HTR-8/SVneo (cell line): ENCODE measurements at regions not wholly inside any gene's neighbourhood (a gene's known extent, or its start where the extent isn't known, plus 50 kb on each side); places are given as distances from the start of the nearest gene placed in this dataset.
A peak's percentile ranks its signal among the peaks of the same experiment; 100 is the strongest.
"Not testable (repeated sequence)": the region's sequence is repeated elsewhere in the genome, so short reads cannot be mapped to it uniquely, and the experiment has no call there.

Source experiments
- DNase-seq: peaks from one replicate; pipeline ENCODE4 v3.0.0; 2011; ENCODE audit warnings: low spot score, mixed read lengths; ENCODE audit not compliant: insufficient read length
- FAIRE-seq: peaks from 2 replicates; lab custom pipeline; 2011; peaks lifted over from hg19 to GRCh38; lab: Jason Lieb, UNC

- FAIRE-seq (no peak), DNase-seq (no peak)
Observed at GRCh38 chr11:106523921-106524320, 446.5 kb downstream of the AASDHPPT start.

GRCh38 chr11:106524436-106524835, 447.0 kb downstream of the AASDHPPT start:
- FAIRE-seq (no peak), DNase-seq (no peak)

GRCh38 chr11:106531648-106532047, 454.2 kb downstream of the AASDHPPT start:
- not testable (repeated sequence) for FAIRE-seq, DNase-seq

- FAIRE-seq (no peak), DNase-seq (no peak)
Observed at GRCh38 chr11:106533046-106533445, 455.6 kb downstream of the AASDHPPT start.

- no peak for DNase-seq
- FAIRE-seq = no peak
Observed at GRCh38 chr11:106540001-106540400, 462.5 kb downstream of the AASDHPPT start.

GRCh38 chr11:106548406-106548805, 469.9 kb downstream of the GUCY1A2 start:
- DNase-seq (no peak), FAIRE-seq (no peak)

GRCh38 chr11:106551744-106552673, 466.3 kb downstream of the GUCY1A2 start:
- FAIRE-seq = no peak
- no peak for DNase-seq

- DNase-seq (no peak), FAIRE-seq (no peak)
Observed at GRCh38 chr11:106552694-106553203, 465.5 kb downstream of the GUCY1A2 start.

GRCh38 chr11:106553304-106553703, 465.0 kb downstream of the GUCY1A2 start:
- DNase-seq (no peak), FAIRE-seq (peak; percentile 68)

- not testable (repeated sequence) for FAIRE-seq, DNase-seq
Observed at GRCh38 chr11:106555566-106556250, 462.6 kb downstream of the GUCY1A2 start.

- DNase-seq (no peak), FAIRE-seq (no peak)
Observed at GRCh38 chr11:106565326-106565725, 452.9 kb downstream of the GUCY1A2 start.

GRCh38 chr11:106568632-106569031, 449.6 kb downstream of the GUCY1A2 start:
- no peak for FAIRE-seq
- no peak for DNase-seq

GRCh38 chr11:106577384-106577783, 440.9 kb downstream of the GUCY1A2 start:
- DNase-seq, FAIRE-seq: not testable (repeated sequence)

GRCh38 chr11:106581399-106581798, 436.9 kb downstream of the GUCY1A2 start:
- DNase-seq (no peak), FAIRE-seq (no peak)

GRCh38 chr11:106585061-106585460, 433.2 kb downstream of the GUCY1A2 start:
- DNase-seq = no peak
- no peak for FAIRE-seq

GRCh38 chr11:106594751-106595351, 423.4 kb downstream of the GUCY1A2 start:
- FAIRE-seq = no peak
- no peak for DNase-seq

- no peak for DNase-seq
- no peak for FAIRE-seq
Observed at GRCh38 chr11:106601684-106602297, 416.5 kb downstream of the GUCY1A2 start.

- no peak for DNase-seq
- FAIRE-seq = no peak
Observed at GRCh38 chr11:106608677-106609076, 409.6 kb downstream of the GUCY1A2 start.

- DNase-seq = no peak
- no peak for FAIRE-seq
Observed at GRCh38 chr11:106614262-106614661, 404.0 kb downstream of the GUCY1A2 start.

- FAIRE-seq (no peak), DNase-seq (no peak)
Observed at GRCh38 chr11:106619320-106619990, 398.8 kb downstream of the GUCY1A2 start.
